ENCODE measurements at regions not wholly inside any gene's neighbourhood (a gene's known extent, or its start where the extent isn't known, plus 50 kb on each side); places are given as distances from the start of the nearest gene placed in this dataset.
A peak's percentile ranks its signal among the peaks of the same experiment; 100 is the strongest.

DNA sequence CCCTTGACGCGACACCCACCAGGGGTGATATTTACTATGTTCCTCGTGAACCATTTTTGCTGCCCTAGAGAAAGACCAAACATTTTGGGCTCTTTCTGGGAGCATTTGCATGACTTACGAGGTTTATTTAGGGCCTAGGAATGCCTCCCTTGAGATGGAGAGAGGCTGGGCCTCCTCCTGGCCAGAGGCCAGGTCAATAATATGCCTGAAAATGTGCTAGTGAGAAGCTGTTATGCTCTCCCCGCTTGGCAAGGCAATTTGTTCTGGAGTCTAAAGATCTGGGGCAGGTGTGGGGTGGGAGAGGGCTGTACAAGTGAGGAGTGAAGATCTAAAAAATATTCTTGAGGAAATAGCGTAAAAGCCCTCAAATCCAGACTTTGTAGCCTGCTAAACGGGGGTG is 587.3 kb upstream of the CDH5 start:
- Histone ChIP-seq H3K27me3 (ENCODE audit: control insufficient read depth, insufficient read depth, low read length) (peaks cover 2% of the 10 kb centered on the region), H3K36me3 (ENCODE audit: control insufficient read depth, insufficient read depth, low read length) (no peaks in the 10 kb centered on the region), H3K9me3 (replicated peaks; ENCODE audit: control insufficient read depth, low read depth, low read length) (peaks cover 13% of the 10 kb centered on the region), H3K4me3 (ENCODE audit: low read length) (no peak overlapping the region), H3K4me1 (ENCODE audit: control insufficient read depth, insufficient read depth, low read length) (peaks cover 37% of the 10 kb centered on the region), H3K27ac (ENCODE audit: low read length) (no peak overlapping the region)
- peak; percentile 70 for DNase-seq
- 49% methylated on average over 6 of the region's 7 CpGs for WGBS (ENCODE audit: insufficient coverage)

DNA sequence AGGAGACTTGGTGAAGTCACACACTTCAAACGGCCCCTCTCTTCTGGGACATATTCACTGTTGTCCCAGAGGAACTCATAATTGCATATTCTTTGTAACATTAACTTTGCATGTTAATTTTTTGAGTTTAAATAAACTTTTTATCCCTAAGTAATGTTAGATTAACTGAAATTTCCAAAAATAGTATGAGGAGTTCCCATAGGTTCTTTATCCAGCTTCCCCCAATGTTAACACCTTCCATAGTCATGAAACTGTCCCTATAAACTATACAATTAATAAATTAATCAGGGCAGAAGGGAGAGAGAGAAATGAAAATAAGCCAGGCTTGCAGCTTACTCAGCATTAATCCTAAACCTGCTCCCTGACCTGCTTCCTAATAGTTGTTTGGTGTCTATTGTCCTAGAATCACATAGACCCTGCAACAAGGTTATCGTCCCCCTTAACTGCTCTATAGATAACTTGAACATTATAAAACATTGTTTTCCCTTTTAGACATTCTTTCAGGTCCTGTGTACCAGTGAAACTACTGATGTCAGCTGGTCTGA is 589.8 kb upstream of the CDH5 start:
- Histone ChIP-seq H3K9me3 (replicated peaks; ENCODE audit: control insufficient read depth, low read depth, low read length) (peaks cover 13% of the 10 kb centered on the region), H3K27ac (ENCODE audit: low read length) (no peak overlapping the region), H3K4me1 (ENCODE audit: control insufficient read depth, insufficient read depth, low read length) (peaks cover 26% of the 10 kb centered on the region), H3K27me3 (ENCODE audit: control insufficient read depth, insufficient read depth, low read length) (no peaks in the 10 kb centered on the region), H3K4me3 (ENCODE audit: low read length) (no peak overlapping the region), H3K36me3 (ENCODE audit: control insufficient read depth, insufficient read depth, low read length) (no peaks in the 10 kb centered on the region)
- WGBS (ENCODE audit: insufficient coverage) = no CpG with 5 or more reads among the region's 2 CpGs
- DNase-seq = no peak

DNA sequence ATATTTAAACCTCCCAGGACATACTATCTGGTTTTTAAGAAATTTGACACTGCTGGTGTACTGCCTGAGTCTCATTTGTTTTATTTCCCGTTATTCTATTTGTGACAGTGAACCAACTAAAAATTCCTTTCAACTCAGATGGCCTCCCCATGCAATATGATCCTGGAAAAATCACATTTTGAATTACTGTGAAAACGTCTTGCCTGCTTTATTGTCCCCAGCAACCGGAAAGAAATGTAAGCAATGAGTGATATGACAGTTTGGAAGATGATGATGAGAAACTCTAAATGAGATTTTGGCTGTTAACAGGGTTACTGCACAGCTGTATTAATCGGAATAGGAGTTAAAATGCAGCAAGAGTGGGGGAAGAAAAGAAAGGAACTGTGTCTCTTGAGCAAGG is 590.7 kb upstream of the CDH5 start:
- H3K4me3 ChIP-seq (ENCODE audit: low read length) = no peak overlapping the region
- H3K4me1 ChIP-seq (ENCODE audit: control insufficient read depth, insufficient read depth, low read length) = peaks cover 21% of the 10 kb centered on the region
- WGBS (ENCODE audit: insufficient coverage) = 5% methylated on average over 2 of the region's 4 CpGs
- DNase-seq = peak; percentile 20
- H3K27me3 ChIP-seq (ENCODE audit: control insufficient read depth, insufficient read depth, low read length) = no peaks in the 10 kb centered on the region
- peaks cover 13% of the 10 kb centered on the region for H3K9me3 ChIP-seq (replicated peaks; ENCODE audit: control insufficient read depth, low read depth, low read length)
- no peak overlapping the region for H3K27ac ChIP-seq (ENCODE audit: low read length)
- H3K36me3 ChIP-seq (ENCODE audit: control insufficient read depth, insufficient read depth, low read length) = no peaks in the 10 kb centered on the region

DNA sequence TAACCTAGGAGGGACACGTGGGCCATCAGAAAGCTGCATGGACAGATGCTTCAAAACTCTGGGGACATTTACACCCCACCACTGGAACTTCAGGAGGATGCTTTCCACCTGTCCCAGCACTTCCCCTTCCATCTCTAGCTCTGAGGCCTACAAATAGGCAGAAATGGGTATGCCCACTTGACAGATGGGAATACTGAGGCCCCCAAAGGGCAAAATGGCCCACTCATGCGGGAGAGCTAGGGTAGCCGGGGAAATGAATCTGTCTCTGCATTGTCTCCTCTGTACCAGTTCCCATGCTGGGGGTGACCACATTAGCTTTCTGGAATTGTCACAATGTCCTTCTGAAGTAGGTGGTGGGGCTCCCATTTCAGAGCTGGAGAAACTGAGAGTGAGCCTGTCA is 592.1 kb upstream of the CDH5 start:
- H3K4me1 ChIP-seq (ENCODE audit: control insufficient read depth, insufficient read depth, low read length) = peaks cover 17% of the 10 kb centered on the region
- no peak for DNase-seq
- no peaks in the 10 kb centered on the region for H3K27me3 ChIP-seq (ENCODE audit: control insufficient read depth, insufficient read depth, low read length)
- no peak overlapping the region for H3K27ac ChIP-seq (ENCODE audit: low read length)
- peaks cover 13% of the 10 kb centered on the region for H3K9me3 ChIP-seq (replicated peaks; ENCODE audit: control insufficient read depth, low read depth, low read length)
- no peak overlapping the region for H3K4me3 ChIP-seq (ENCODE audit: low read length)
- H3K36me3 ChIP-seq (ENCODE audit: control insufficient read depth, insufficient read depth, low read length) = no peaks in the 10 kb centered on the region
- WGBS (ENCODE audit: insufficient coverage) = 67% methylated on average over 1 of the region's 3 CpGs

DNA sequence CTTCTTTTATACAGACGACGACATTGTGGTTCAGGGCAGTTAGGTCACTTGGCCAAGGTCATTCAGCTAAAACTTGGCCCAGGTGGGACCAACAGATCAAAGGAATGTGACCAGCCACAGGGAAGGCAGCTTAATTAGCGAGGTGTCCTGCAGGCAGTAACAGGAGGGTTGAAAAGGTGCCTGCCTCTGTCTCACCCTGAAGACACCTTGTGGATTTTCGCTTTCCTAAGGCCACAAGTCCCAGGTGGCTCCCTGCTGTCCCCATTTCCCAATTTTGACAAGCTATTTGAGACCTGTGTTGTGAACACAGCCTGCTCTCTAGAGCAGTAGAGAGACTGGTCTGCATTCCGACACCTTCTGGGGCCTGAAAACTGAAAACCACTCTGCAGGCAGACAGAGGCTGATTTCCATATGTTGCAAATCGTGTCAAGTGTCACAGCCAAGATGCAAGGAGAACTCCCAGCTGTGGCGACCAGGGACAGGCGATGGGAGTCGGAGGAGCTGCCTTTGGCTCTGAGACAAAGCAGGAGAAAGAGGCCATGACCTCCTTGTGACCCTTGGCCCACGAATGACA is 593.1 kb upstream of the CDH5 start:
- Histone ChIP-seq H3K9me3 (replicated peaks; ENCODE audit: control insufficient read depth, low read depth, low read length) (peaks cover 13% of the 10 kb centered on the region), H3K36me3 (ENCODE audit: control insufficient read depth, insufficient read depth, low read length) (no peaks in the 10 kb centered on the region), H3K27me3 (ENCODE audit: control insufficient read depth, insufficient read depth, low read length) (no peaks in the 10 kb centered on the region), H3K4me3 (ENCODE audit: low read length) (no peak overlapping the region), H3K27ac (ENCODE audit: low read length) (no peak overlapping the region), H3K4me1 (ENCODE audit: control insufficient read depth, insufficient read depth, low read length) (peaks cover 10% of the 10 kb centered on the region)
- WGBS (ENCODE audit: insufficient coverage) = 33% methylated on average over 9 of the region's 10 CpGs
- DNase-seq = peak; percentile 33

DNA sequence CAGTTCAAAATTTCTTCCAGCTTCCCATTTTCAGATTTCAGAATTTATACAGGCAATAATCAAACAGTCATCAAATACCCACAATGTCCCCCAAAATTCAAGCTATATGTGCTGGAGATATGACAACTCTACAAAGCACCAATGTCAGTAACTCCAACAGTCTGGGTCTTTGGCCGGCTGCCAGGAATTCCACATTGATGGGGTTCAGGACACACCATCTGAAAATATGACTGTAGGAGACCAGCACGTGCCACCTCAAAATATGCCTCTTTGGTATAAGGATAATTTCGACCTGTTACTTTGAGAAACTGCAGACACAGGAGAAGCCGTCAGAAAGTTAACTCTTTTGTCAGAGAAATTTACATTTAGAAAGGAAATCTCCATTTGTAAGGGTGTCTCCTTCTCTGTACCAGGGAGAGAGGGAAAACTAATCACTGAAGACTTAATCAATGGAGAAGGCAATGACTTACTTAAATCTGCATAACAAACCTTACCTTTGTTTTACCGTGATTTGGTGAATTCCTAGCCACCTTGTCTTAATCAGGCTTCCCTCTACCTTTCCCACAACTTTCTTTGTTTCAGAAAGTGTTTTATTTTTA is 594.3 kb upstream of the CDH5 start:
- no CpG with 5 or more reads among the region's 5 CpGs for WGBS (ENCODE audit: insufficient coverage)
- H3K36me3 ChIP-seq (ENCODE audit: control insufficient read depth, insufficient read depth, low read length) = no peaks in the 10 kb centered on the region

DNA sequence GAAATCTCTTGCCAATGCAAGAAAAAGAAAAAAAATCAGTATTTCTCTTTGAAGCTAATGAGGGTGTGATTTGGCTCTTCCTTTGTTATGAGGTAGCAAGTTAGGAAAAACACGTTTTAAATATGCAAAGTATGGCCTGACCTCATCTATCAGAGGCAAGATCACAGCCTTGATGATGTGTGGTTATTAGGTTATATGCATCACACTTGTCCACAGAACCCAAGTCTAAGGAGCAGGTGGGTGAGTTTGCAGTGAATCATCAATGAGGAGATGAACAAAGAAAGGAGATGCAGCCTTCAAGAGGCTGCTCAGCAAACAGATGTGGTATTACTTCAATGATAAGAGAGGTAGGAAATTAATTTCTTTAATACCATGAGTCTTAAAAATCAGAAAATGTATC is 594.8 kb upstream of the CDH5 start:
- no CpG with 5 or more reads among the region's 1 CpG for WGBS (ENCODE audit: insufficient coverage)
- H3K9me3 ChIP-seq (replicated peaks; ENCODE audit: control insufficient read depth, low read depth, low read length) = peaks cover 3% of the 10 kb centered on the region
- no peak for DNase-seq
- no peak overlapping the region for H3K27ac ChIP-seq (ENCODE audit: low read length)
- no peak overlapping the region for H3K4me3 ChIP-seq (ENCODE audit: low read length)
- no peaks in the 10 kb centered on the region for H3K27me3 ChIP-seq (ENCODE audit: control insufficient read depth, insufficient read depth, low read length)
- peaks cover 10% of the 10 kb centered on the region for H3K4me1 ChIP-seq (ENCODE audit: control insufficient read depth, insufficient read depth, low read length)
- H3K36me3 ChIP-seq (ENCODE audit: control insufficient read depth, insufficient read depth, low read length) = no peaks in the 10 kb centered on the region

More for the DNA sequence above, 594.3 kb upstream of the CDH5 start:
- Histone ChIP-seq H3K4me3 (ENCODE audit: low read length) (no peak overlapping the region), H3K27me3 (ENCODE audit: control insufficient read depth, insufficient read depth, low read length) (no peaks in the 10 kb centered on the region), H3K27ac (ENCODE audit: low read length) (no peak overlapping the region), H3K4me1 (ENCODE audit: control insufficient read depth, insufficient read depth, low read length) (peaks cover 10% of the 10 kb centered on the region), H3K9me3 (replicated peaks; ENCODE audit: control insufficient read depth, low read depth, low read length) (peaks cover 9% of the 10 kb centered on the region)
- no peak for DNase-seq

DNA sequence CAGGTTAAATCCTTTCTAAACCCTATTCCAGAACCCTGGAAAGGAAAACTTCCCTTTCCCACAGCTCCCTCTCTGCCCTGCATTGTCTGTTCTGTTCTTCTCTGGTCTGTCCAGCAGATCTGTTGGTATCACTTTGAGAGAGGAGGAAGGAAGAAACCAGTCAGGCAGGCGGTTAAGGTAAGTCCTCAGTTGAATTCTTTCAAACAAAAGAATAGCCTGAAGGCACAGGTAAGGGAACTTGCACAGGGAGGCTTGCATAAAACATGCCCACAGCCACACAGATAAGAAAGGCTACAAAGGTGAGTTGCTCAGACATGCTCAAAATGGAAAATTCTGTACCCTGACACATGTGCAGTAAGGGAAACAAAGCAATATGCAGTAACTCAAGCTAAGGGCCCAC is 595.7 kb upstream of the CDH5 start:
- no peaks in the 10 kb centered on the region for H3K36me3 ChIP-seq (ENCODE audit: control insufficient read depth, insufficient read depth, low read length)
- no peak overlapping the region for H3K27ac ChIP-seq (ENCODE audit: low read length)
- WGBS (ENCODE audit: insufficient coverage) = 100% methylated on average over 1 of the region's 1 CpG

DNA sequence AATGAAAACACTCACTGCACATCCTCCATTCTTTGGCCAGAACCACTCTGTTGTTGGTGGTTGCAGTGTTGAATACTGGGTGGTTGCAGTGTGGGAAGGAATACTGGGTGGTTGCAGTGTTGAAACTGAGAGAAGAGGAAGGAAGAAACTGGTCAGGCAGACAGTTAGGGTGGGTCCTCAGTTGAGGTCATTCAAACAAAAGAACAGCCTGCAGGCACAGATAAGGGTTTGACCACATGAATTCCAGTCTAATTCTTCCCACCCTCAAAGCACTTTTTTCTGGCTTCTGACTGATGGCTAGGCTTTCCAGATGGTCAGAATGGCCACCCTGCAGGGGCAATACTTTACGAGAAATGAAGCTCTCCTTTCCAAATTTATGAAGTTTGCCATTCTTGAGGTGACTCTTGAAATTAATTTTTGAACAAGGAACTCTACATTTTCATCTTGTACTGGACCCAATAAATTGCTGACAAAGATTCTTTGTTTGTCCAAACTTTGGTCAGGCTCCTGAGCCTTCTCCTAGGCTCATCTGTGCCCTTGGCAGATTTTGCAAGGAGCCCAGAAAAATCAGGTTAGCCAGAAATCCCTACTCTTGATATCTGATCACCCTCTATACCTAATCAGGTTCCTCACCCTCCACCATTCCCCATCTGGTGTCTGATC is 596.6 kb upstream of the CDH5 start:
- no peaks in the 10 kb centered on the region for H3K9me3 ChIP-seq (replicated peaks; ENCODE audit: control insufficient read depth, low read depth, low read length)
- no peaks in the 10 kb centered on the region for H3K36me3 ChIP-seq (ENCODE audit: control insufficient read depth, insufficient read depth, low read length)
- no peak for DNase-seq
- H3K27me3 ChIP-seq (ENCODE audit: control insufficient read depth, insufficient read depth, low read length) = no peaks in the 10 kb centered on the region
- H3K4me1 ChIP-seq (ENCODE audit: control insufficient read depth, insufficient read depth, low read length) = peaks cover 8% of the 10 kb centered on the region
- H3K4me3 ChIP-seq (ENCODE audit: low read length) = no peak overlapping the region
- H3K27ac ChIP-seq (ENCODE audit: low read length) = no peak overlapping the region
- WGBS (ENCODE audit: insufficient coverage) = no CpG with 5 or more reads among the region's 1 CpG

More for the DNA sequence above, 595.7 kb upstream of the CDH5 start:
- DNase-seq = no peak
- H3K4me1 ChIP-seq (ENCODE audit: control insufficient read depth, insufficient read depth, low read length) = peaks cover 10% of the 10 kb centered on the region
- H3K27me3 ChIP-seq (ENCODE audit: control insufficient read depth, insufficient read depth, low read length) = no peaks in the 10 kb centered on the region
- no peaks in the 10 kb centered on the region for H3K9me3 ChIP-seq (replicated peaks; ENCODE audit: control insufficient read depth, low read depth, low read length)
- no peak overlapping the region for H3K4me3 ChIP-seq (ENCODE audit: low read length)

DNA sequence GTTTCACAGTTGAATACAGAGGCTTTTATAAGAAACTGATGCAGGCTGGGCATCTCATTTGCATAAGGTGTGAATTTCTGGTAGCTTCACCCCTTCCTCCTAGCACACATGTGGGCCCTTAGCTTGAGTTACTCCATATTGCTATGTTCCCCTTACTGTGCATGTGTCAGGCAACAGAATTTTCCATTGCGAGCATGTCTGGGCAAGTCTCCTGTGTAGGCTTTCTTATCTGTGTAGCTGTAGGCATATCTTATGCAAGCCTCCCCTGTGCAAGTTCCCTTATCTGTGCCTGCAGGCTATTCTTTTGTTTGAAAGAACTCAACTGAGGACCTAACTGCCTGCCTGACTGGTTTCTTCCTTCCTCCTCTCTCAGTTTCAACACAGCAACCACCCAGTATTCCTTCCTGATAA is 597.4 kb upstream of the CDH5 start:
- Histone ChIP-seq H3K27ac (ENCODE audit: low read length) (no peak overlapping the region), H3K4me1 (ENCODE audit: control insufficient read depth, insufficient read depth, low read length) (peaks cover 8% of the 10 kb centered on the region), H3K36me3 (ENCODE audit: control insufficient read depth, insufficient read depth, low read length) (no peaks in the 10 kb centered on the region), H3K4me3 (ENCODE audit: low read length) (no peak overlapping the region), H3K27me3 (ENCODE audit: control insufficient read depth, insufficient read depth, low read length) (no peaks in the 10 kb centered on the region), H3K9me3 (replicated peaks; ENCODE audit: control insufficient read depth, low read depth, low read length) (no peaks in the 10 kb centered on the region)
- no CpG with 5 or more reads among the region's 1 CpG for WGBS (ENCODE audit: insufficient coverage)
- no peak for DNase-seq

Data from muscle of leg (tissue), 3 donors.